NT2/D1 (cell line): ENCODE measurements at regions not wholly inside any gene's neighbourhood (a gene's known extent, or its start where the extent isn't known, plus 50 kb on each side); places are given as distances from the start of the nearest gene placed in this dataset.
"Not testable (repeated sequence)": the region's sequence is repeated elsewhere in the genome, so short reads cannot be mapped to it uniquely, and the experiment has no call there.

ENCODE experiments used
- DNase-seq: peaks from one replicate; pipeline ENCODE4 v3.0.0-alpha.2; 2011; ENCODE audit warnings: low read depth, low spot score
- H3K27me3 ChIP-seq: 2 replicates; pipeline ENCODE4 v1.6.0; 2011; ENCODE audit warnings: mild to moderate bottlenecking; ENCODE audit not compliant: insufficient read length, insufficient read depth
- H3K36me3 ChIP-seq: 2 replicates; pipeline ENCODE4 v1.6.1; 2011; ENCODE audit warnings: mild to moderate bottlenecking, low read length, mixed read lengths; ENCODE audit not compliant: insufficient read depth, insufficient read length
- H3K4me1 ChIP-seq: 2 replicates; pipeline ENCODE4 v1.5.1; 2011; ENCODE audit not compliant: insufficient read depth, insufficient read length
- H3K4me3 ChIP-seq: 2 replicates; pipeline ENCODE4 v1.5.1; 2011; ENCODE audit warnings: low read depth; ENCODE audit not compliant: insufficient read length
- H3K9ac ChIP-seq: 2 replicates; pipeline ENCODE4 v1.6.0; 2011; ENCODE audit warnings: low read depth; ENCODE audit not compliant: insufficient read length
- H3K9me3 ChIP-seq: 2 replicates; pipeline ENCODE4 v1.5.1; 2011; ENCODE audit warnings: mild to moderate bottlenecking, low read length; ENCODE audit not compliant: insufficient read depth
- SUZ12 ChIP-seq: IDR thresholded peaks from 2 replicates; pipeline ENCODE4 v1.6.1; 2011; ENCODE audit not compliant: insufficient read length, insufficient read depth; ENCODE audit errors: extremely low read depth
- YY1 ChIP-seq: IDR thresholded peaks from 2 replicates; pipeline ENCODE4 v1.6.1; 2011; ENCODE audit not compliant: insufficient read length, insufficient read depth
- ZNF274 ChIP-seq: IDR thresholded peaks from 2 replicates; pipeline ENCODE4 v1.6.1; 2011; ENCODE audit warnings: mild to moderate bottlenecking, low read depth, low read length

- TF ChIP-seq SUZ12, result no peak
- Histone ChIP-seq H3K4me3 (no peak overlapping the region), H3K36me3 (no peaks in the 10 kb centered on the region), H3K27me3 (no peaks in the 10 kb centered on the region), H3K9me3 (peaks cover 9% of the 10 kb centered on the region), H3K4me1 (peaks cover 4% of the 10 kb centered on the region), H3K9ac (no peak overlapping the region)
- no peak for DNase-seq
These were observed 65.6 kb upstream of the RAB6C start for GRCh38 chr2:129913695-129914495.

DNA sequence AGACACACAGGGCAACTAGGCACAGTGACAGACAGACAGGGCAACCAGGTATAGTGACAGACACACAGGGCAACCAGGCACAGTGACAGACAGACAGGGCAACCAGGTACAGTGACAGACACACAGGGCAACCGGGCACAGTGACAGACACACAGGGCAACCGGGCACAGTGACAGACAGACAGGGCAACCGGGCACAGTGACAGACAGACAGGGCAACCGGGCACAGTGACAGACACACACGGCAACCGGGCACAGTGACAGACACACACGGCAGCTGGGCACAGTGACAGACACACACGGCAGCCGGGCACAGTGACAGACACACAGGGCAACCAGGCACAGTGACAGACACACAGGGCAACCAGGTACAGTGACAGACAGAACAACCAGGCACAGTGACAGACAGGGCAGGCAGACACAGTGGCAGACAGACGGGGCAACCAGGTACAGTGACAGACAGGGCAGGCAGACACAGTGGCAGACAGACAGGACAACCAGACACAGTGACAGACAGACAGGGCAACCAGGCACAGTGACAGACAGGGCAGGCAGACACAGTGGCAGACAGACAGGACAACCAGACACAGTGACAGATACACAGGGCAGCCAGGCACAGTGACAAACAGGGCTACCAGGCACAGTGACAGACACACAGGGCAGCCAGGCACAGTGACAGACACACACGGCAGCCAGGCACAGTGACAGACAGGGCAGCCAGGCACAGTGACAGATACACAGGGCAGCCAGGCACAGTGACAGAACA is 64.7 kb upstream of the RAB6C start:
- no peak for DNase-seq
- Histone ChIP-seq H3K27me3 (no peaks in the 10 kb centered on the region), H3K4me1 (peaks cover 2% of the 10 kb centered on the region), H3K9me3 (peaks cover 14% of the 10 kb centered on the region), H3K4me3 (no peak overlapping the region), H3K9ac (no peak overlapping the region), H3K36me3 (no peaks in the 10 kb centered on the region)
- TF ChIP-seq SUZ12 (no peak), ZNF274 (no peak), YY1 (no peak)

DNA sequence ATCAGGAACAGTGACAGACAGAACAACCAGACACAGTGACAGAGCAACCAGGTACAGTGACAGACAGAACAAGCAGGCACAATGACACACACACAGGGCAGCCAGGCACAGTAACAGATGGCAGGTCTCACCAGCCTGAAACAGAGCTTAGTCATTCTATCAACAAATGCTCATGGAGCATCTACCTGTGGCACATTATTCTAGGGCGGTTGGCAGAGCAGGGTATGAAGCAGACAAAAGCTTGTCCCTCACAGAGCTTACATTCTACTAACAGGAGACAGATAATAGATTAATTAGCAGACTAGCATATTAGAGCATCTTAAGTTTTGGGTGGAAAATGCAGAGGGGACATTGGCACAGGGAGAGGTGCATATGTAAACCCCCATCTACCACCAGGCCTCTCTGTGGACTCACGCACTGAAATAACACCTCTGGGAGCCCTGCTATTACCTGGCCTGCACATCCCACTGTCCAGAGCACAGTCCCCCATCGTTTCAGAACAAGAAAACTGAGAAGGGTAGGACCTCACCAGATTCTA is 64.1 kb upstream of the RAB6C start:
- no peak for TF ChIP-seq SUZ12

GRCh38 chr2:129918604-129919003 is 60.9 kb upstream of the RAB6C start:
- TF ChIP-seq YY1 (no peak), SUZ12 (no peak), ZNF274 (no peak)
- H3K9ac ChIP-seq, result no peak overlapping the region
- no peak for DNase-seq

More for the DNA sequence above, 64.1 kb upstream of the RAB6C start:
- Histone ChIP-seq H3K36me3 (no peaks in the 10 kb centered on the region), H3K9me3 (peaks cover 17% of the 10 kb centered on the region), H3K9ac (no peak overlapping the region), H3K4me1 (peaks cover 2% of the 10 kb centered on the region), H3K27me3 (no peaks in the 10 kb centered on the region), H3K4me3 (no peak overlapping the region)
- DNase-seq, result no peak

DNA sequence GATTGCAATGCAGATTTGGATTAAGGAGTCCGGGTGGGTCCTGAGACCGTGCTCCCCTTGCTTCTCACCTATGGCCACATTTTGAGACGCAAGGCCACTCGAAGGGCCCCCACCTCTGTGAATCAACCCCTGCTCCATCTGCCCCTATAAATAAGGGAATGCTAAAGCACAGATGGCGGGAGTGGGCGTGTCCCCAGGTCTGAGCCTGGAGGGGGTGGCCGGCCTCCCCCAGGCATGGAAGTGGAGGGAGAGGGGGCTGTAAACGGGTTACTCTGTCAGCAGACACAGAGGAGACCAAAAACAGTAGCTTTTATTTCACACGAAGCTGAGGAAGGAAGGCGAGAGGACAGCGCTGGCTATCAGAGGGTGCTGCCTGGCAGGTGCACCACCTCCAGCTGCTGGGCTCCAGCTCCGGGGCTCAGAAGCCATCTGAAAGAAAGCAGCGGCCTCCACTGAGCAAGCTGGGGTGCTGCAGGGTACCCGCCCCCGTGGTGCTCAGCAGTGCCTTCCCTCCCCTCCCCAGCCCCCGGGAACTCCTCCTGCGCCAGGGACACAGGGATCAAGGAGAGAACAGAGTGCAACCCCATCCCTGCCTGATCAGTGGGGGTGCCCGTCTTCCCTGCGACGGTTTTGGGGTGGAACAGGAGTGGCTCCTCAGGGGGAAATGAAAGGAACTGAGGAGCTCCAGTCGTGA is 56.7 kb upstream of the RAB6C start:
- no peak overlapping the region for H3K9ac ChIP-seq
- H3K9me3 ChIP-seq, result peaks cover 16% of the 10 kb centered on the region
- peak overlapping the region; percentile 38 for H3K4me3 ChIP-seq
- no peak for TF ChIP-seq YY1
- TF ChIP-seq SUZ12, result no peak
- TF ChIP-seq ZNF274, result no peak
- DNase-seq, result no peak
- H3K27me3 ChIP-seq, result peaks cover 20% of the 10 kb centered on the region
- H3K4me1 ChIP-seq, result peaks cover 6% of the 10 kb centered on the region
- H3K36me3 ChIP-seq, result no peaks in the 10 kb centered on the region

More at GRCh38 chr2:129918604-129919003, 60.9 kb upstream of the RAB6C start:
- Histone ChIP-seq H3K4me3 (no peak overlapping the region), H3K4me1 (peaks cover 5% of the 10 kb centered on the region), H3K9me3 (peaks cover 17% of the 10 kb centered on the region), H3K36me3 (no peaks in the 10 kb centered on the region), H3K27me3 (peaks cover 19% of the 10 kb centered on the region)

GRCh38 chr2:129923265-129924091 is 56.0 kb upstream of the RAB6C start:
- H3K27me3 ChIP-seq, result peaks cover 20% of the 10 kb centered on the region
- no peak for TF ChIP-seq ZNF274
- TF ChIP-seq YY1, result no peak
- TF ChIP-seq SUZ12, result no peak
- DNase-seq, result peak; percentile 59
- H3K9me3 ChIP-seq, result peaks cover 8% of the 10 kb centered on the region
- H3K36me3 ChIP-seq, result no peaks in the 10 kb centered on the region
- peak overlapping the region; percentile 38 for H3K4me3 ChIP-seq
- H3K4me1 ChIP-seq, result peaks cover 6% of the 10 kb centered on the region
- peak overlapping the region; percentile 37 for H3K9ac ChIP-seq

GRCh38 chr2:129924115-129924514 is 55.4 kb upstream of the RAB6C start:
- not testable (repeated sequence) for H3K4me1 ChIP-seq, H3K4me3 ChIP-seq, H3K9ac ChIP-seq, H3K36me3 ChIP-seq, H3K9me3 ChIP-seq, DNase-seq
- peaks cover 20% of the 10 kb centered on the region for H3K27me3 ChIP-seq
